ENCODE measurements at regions not wholly inside any gene's neighbourhood (a gene's known extent, or its start where the extent isn't known, plus 50 kb on each side); places are given as distances from the start of the nearest gene placed in this dataset.

DNA sequence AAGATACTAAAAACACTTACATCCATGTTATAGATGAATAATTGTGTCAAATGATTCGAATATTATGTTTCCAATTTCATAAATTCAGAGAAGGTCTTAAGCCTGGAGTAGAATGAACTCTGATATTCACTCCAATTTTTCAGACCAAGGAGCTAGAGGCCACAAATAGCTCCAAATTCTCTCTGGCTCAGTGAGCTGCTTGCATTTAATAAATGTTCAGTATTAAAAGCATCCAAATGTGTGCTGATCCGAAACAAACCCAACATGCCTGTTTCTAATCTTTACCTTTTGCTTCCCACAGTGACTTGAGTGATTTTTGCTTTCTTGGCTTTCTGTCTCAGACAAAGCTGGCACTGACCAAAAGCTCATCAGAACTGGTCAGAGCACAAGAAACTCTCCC lies 291.4 kb downstream of the CCDC85A start:
- intact Hi-C loops (cut with DNase I) = no loop called here
- FAIRE-seq (no peak), DNase-seq (peak in 2 of 5 donors; percentile 15 to 16)

DNA sequence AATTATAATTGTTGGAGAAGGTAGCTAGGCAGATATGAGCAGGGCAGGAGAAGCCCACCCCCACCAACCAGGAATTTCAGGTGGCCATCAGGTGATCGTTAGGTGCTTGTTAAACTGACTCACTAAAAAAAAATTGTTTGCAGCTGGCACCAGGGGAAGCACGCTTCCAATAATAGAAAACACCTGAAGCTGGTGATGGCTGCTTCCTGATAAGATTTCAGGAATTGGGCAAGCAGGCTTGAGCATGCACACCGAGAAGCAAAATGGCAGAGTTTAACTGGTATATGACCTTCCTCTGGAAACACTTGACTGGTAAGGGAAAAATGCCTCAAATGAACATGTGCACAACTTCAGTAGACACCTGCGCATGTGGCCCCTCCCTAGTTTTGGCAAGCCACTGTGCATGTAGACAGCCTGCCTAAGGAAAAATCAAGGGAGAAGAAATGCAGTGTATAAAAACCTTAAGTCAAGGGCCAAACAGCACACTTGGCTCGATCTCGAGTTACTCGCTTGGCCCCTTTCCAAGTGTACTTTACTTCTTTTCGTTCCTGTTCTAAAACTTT lies 292.8 kb downstream of the CCDC85A start:
- TF ChIP-seq, protein P1, sequence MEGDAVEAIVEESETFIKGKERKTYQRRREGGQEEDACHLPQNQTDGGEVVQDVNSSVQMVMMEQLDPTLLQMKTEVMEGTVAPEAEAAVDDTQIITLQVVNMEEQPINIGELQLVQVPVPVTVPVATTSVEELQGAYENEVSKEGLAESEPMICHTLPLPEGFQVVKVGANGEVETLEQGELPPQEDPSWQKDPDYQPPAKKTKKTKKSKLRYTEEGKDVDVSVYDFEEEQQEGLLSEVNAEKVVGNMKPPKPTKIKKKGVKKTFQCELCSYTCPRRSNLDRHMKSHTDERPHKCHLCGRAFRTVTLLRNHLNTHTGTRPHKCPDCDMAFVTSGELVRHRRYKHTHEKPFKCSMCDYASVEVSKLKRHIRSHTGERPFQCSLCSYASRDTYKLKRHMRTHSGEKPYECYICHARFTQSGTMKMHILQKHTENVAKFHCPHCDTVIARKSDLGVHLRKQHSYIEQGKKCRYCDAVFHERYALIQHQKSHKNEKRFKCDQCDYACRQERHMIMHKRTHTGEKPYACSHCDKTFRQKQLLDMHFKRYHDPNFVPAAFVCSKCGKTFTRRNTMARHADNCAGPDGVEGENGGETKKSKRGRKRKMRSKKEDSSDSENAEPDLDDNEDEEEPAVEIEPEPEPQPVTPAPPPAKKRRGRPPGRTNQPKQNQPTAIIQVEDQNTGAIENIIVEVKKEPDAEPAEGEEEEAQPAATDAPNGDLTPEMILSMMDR (IDR thresholded peaks at IDR 0.05; ENCODE audit: borderline replicate concordance, extremely low read depth, insufficient read depth) = no peak
- H3K4me3 ChIP-seq (ENCODE audit: low read length in 3 of 3) = no peak overlapping the region
- FAIRE-seq (no peak), DNase-seq (no peak)
- no peaks in the 10 kb centered on the region for H3K27me3 ChIP-seq (ENCODE audit: control insufficient read depth, insufficient read depth, low read length)
- H3K4me1 ChIP-seq (ENCODE audit: control insufficient read depth in 2 of 3, insufficient read depth in 2 of 3, low read depth in 1 of 3, low read length in 3 of 3) = peaks cover 0 to 18% (median 0%) of the 10 kb centered on the region in 3 donors
- intact Hi-C loops (cut with DNase I) = no loop called here
- H3K36me3 ChIP-seq (ENCODE audit: control insufficient read depth in 2 of 3, insufficient read depth in 3 of 3, low read length in 3 of 3) = no peaks in the 10 kb centered on the region
- H3K9ac ChIP-seq (ENCODE audit: low read length in 3 of 3) = no peak overlapping the region
- no peak overlapping the region for H3K27ac ChIP-seq (ENCODE audit: low read depth in 2 of 2, low read length in 2 of 2)
- H3K9me3 ChIP-seq (ENCODE audit: control insufficient read depth in 2 of 3, insufficient read depth in 1 of 3, low read length in 3 of 3) = no peaks in the 10 kb centered on the region

More for the DNA sequence above, 291.4 kb downstream of the CCDC85A start:
- H3K4me3 ChIP-seq (ENCODE audit: low read length in 3 of 3) = no peak overlapping the region
- H3K4me1 ChIP-seq (ENCODE audit: control insufficient read depth in 2 of 3, insufficient read depth in 2 of 3, low read depth in 1 of 3, low read length in 3 of 3) = peaks cover 0 to 18% (median 0%) of the 10 kb centered on the region in 3 donors
- H3K36me3 ChIP-seq (ENCODE audit: control insufficient read depth in 2 of 3, insufficient read depth in 3 of 3, low read length in 3 of 3) = no peaks in the 10 kb centered on the region
- no peaks in the 10 kb centered on the region for H3K9me3 ChIP-seq (ENCODE audit: control insufficient read depth in 2 of 3, insufficient read depth in 1 of 3, low read length in 3 of 3)
- TF ChIP-seq, protein P1 (IDR thresholded peaks at IDR 0.05; ENCODE audit: borderline replicate concordance, extremely low read depth, insufficient read depth) = no peak
- no peak overlapping the region for H3K27ac ChIP-seq (ENCODE audit: low read depth in 2 of 2, low read length in 2 of 2)
- H3K27me3 ChIP-seq (ENCODE audit: control insufficient read depth, insufficient read depth, low read length) = no peaks in the 10 kb centered on the region
- H3K9ac ChIP-seq (ENCODE audit: low read length in 3 of 3) = no peak overlapping the region

DNA sequence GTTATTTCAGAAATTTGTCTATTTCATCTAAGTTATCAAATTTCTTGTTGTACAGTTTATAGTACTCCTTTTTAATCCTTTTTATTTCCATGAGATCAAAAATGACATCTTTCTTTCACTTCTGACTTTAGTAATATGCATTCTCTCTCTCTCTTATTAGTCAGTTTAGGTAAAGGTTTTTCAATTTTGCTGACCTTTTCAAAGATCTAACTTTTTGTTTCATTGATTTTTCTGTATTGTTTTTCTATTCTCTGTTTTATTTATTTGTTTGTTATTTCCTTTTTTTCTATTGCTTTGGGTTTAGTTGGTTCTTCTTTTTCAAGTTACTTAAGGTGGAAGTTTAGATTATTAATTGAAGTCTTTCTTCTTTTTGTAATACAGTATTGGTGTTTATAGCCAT lies 294.2 kb downstream of the CCDC85A start:
- no peaks in the 10 kb centered on the region for H3K36me3 ChIP-seq (ENCODE audit: control insufficient read depth in 2 of 3, insufficient read depth in 3 of 3, low read length in 3 of 3)
- intact Hi-C loops (cut with DNase I) = no loop called here
- no peak for DNase-seq
- H3K4me3 ChIP-seq (ENCODE audit: low read length in 3 of 3) = no peak overlapping the region
- TF ChIP-seq, protein P1 (IDR thresholded peaks at IDR 0.05; ENCODE audit: borderline replicate concordance, extremely low read depth, insufficient read depth) = no peak
- H3K27ac ChIP-seq (ENCODE audit: low read depth in 2 of 2, low read length in 2 of 2) = no peak overlapping the region
- peaks cover 0 to 18% (median 0%) of the 10 kb centered on the region in 3 donors for H3K4me1 ChIP-seq (ENCODE audit: control insufficient read depth in 2 of 3, insufficient read depth in 2 of 3, low read depth in 1 of 3, low read length in 3 of 3)
- no peak overlapping the region for H3K9ac ChIP-seq (ENCODE audit: low read length in 3 of 3)
- FAIRE-seq = no peak
- no peaks in the 10 kb centered on the region for H3K9me3 ChIP-seq (ENCODE audit: control insufficient read depth in 2 of 3, insufficient read depth in 1 of 3, low read length in 3 of 3)
- no peaks in the 10 kb centered on the region for H3K27me3 ChIP-seq (ENCODE audit: control insufficient read depth, insufficient read depth, low read length)

DNA sequence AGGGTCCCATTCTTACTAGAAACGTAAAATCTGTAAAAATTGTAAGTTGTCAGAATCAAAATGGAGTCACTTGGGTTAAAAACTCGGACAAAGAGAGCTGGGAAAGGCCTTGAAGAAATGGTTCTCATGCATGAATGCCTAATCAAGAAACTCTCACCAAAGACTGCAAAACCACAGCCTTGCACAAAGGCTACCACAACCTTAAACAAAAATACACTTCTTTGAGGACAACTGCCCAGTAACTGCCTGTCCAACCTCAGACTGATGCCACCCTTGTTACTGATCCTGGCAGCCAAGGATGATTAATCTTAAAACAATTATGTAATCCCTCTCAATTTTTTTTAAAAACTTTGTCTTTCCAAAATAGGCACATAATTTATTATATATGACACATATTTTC lies 299.3 kb downstream of the CCDC85A start:
- TF ChIP-seq, protein P1 (IDR thresholded peaks at IDR 0.05; ENCODE audit: borderline replicate concordance, extremely low read depth, insufficient read depth) = no peak
- Histone ChIP-seq H3K36me3 (ENCODE audit: control insufficient read depth in 2 of 3, insufficient read depth in 3 of 3, low read length in 3 of 3) (no peaks in the 10 kb centered on the region), H3K9me3 (ENCODE audit: control insufficient read depth in 2 of 3, insufficient read depth in 1 of 3, low read length in 3 of 3) (no peaks in the 10 kb centered on the region), H3K4me1 (ENCODE audit: control insufficient read depth in 2 of 3, insufficient read depth in 2 of 3, low read depth in 1 of 3, low read length in 3 of 3) (no peaks in the 10 kb centered on the region), H3K4me3 (ENCODE audit: low read length in 3 of 3) (no peak overlapping the region), H3K27me3 (ENCODE audit: control insufficient read depth, insufficient read depth, low read length) (no peaks in the 10 kb centered on the region), H3K27ac (ENCODE audit: low read depth in 2 of 2, low read length in 2 of 2) (no peak overlapping the region), H3K9ac (ENCODE audit: low read length in 3 of 3) (no peak overlapping the region)
- DNase-seq = no peak
- no peak for FAIRE-seq
- intact Hi-C loops (cut with DNase I) = no loop called here

Data from kidney (tissue), 13 donors.